Testis (tissue), 2 donors: ENCODE measurements at regions not wholly inside any gene's neighbourhood (a gene's known extent, or its start where the extent isn't known, plus 50 kb on each side); places are given as distances from the start of the nearest gene placed in this dataset.

Source experiments
- DNase-seq: peaks from one replicate; pipeline ENCODE4 v3.0.0-alpha.2; 2019
- H3K27ac ChIP-seq, 2 donors: fragments of 200-600 bp; sonication (generic); one replicate each; pipeline ENCODE4 v1.5.1; 2019
- H3K27me3 ChIP-seq: fragments of 200-600 bp; sonication (generic); one replicate; pipeline ENCODE4 v1.5.1; 2019
- H3K36me3 ChIP-seq: fragments of 200-600 bp; sonication (generic); one replicate; pipeline ENCODE4 v1.5.1; 2017; ENCODE audit warnings: low read depth; ENCODE audit errors: missing control alignments
- H3K4me1 ChIP-seq: fragments of 200-600 bp; sonication (generic); one replicate; pipeline ENCODE4 v1.5.1; 2019
- H3K4me3 ChIP-seq, 2 donors: fragments of 200-600 bp; sonication (generic); one replicate each; pipeline ENCODE4 v1.5.1; 2017 to 2019
- H3K9me3 ChIP-seq: fragments of 200-600 bp; sonication (generic); one replicate; pipeline ENCODE4 v1.5.1; 2017
- POLR2A ChIP-seq: fragments of 450-650 bp; IDR thresholded peaks from one replicate; pipeline ENCODE4 v1.6.1; 2017; ENCODE audit warnings: antibody characterized with exemption, mild to moderate bottlenecking, moderate library complexity
- whole genome bisulfite sequencing, 2 donors: methylation state at CpG; one replicate each; pipeline ENCODE4 v1.1.5; 2018; 5-methylcytosine and 5-hydroxymethylcytosine counted together
- intact Hi-C: fragments of 100-400 bp; cut with DNase I; formaldehyde crosslinking; loops from one replicate; pipeline ENCODE4 v1.15.1; 2023; ENCODE audit warnings: low total_unique reads
- TF ChIP-seq, protein P1 (sequence below), 3 experiments: fragments of 450-650 bp in 2 of 3; fragments of 200-600 bp in 1 of 3; sonication (generic) in 1 of 3; IDR thresholded peaks; one replicate each; pipeline ENCODE4 v1.5.1; 2016 to 2019; ENCODE audit warnings: antibody characterized with exemption in 3 of 3, mild to moderate bottlenecking in 2 of 3, moderate library complexity in 1 of 3

GRCh38 chr1:232380131-232380530 lies 249.8 kb downstream of the SIPA1L2 start:
- TF ChIP-seq, protein P1, sequence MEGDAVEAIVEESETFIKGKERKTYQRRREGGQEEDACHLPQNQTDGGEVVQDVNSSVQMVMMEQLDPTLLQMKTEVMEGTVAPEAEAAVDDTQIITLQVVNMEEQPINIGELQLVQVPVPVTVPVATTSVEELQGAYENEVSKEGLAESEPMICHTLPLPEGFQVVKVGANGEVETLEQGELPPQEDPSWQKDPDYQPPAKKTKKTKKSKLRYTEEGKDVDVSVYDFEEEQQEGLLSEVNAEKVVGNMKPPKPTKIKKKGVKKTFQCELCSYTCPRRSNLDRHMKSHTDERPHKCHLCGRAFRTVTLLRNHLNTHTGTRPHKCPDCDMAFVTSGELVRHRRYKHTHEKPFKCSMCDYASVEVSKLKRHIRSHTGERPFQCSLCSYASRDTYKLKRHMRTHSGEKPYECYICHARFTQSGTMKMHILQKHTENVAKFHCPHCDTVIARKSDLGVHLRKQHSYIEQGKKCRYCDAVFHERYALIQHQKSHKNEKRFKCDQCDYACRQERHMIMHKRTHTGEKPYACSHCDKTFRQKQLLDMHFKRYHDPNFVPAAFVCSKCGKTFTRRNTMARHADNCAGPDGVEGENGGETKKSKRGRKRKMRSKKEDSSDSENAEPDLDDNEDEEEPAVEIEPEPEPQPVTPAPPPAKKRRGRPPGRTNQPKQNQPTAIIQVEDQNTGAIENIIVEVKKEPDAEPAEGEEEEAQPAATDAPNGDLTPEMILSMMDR (IDR thresholded peaks at IDR 0.05): no peak
- TF ChIP-seq POLR2A: no peak
- Histone ChIP-seq H3K27me3 (no peaks in the 10 kb centered on the region), H3K9me3 (no peaks in the 10 kb centered on the region), H3K4me3 (no peak overlapping the region), H3K36me3 (no peaks in the 10 kb centered on the region), H3K27ac (no peak overlapping the region), H3K4me1 (no peaks in the 10 kb centered on the region)
- 95% methylated on average over 3 of the region's 3 CpGs for WGBS, 2 donors
- DNase-seq: no peak
- intact Hi-C loops: no loop called here

DNA sequence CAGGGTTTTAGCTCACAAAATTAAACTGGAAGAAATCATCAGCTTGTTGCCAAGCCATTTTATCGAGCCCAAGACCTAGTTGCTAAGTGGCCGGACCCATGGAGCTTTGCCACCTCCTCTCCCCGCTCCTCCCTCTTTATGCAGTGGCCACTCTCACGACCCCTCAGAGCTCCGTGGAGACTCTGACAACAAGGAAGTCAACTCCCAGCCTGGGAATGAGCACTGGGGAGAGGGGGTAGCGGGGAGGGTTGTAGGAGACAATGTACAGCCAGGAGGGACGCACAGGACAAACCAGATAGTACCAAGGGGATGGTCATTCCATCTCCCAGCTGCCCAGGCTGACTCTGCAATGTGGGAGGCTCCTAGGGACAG lies 250.9 kb downstream of the SIPA1L2 start:
- no peaks in the 10 kb centered on the region for H3K27me3 ChIP-seq
- H3K4me1 ChIP-seq: no peaks in the 10 kb centered on the region
- no peak overlapping the region for H3K27ac ChIP-seq
- DNase-seq: no peak
- no peak for TF ChIP-seq POLR2A
- TF ChIP-seq, protein P1 (IDR thresholded peaks at IDR 0.05): no peak
- intact Hi-C loops: no loop called here
- H3K4me3 ChIP-seq: no peak overlapping the region
- no peaks in the 10 kb centered on the region for H3K36me3 ChIP-seq
- no peaks in the 10 kb centered on the region for H3K9me3 ChIP-seq
- 69 to 75% methylated on average over 7 of the region's 7 CpGs for WGBS, 2 donors

GRCh38 chr1:232378266-232379062 lies 251.5 kb downstream of the SIPA1L2 start:
- TF ChIP-seq, protein P1 (IDR thresholded peaks at IDR 0.05): no peak
- no peak for TF ChIP-seq POLR2A
- H3K9me3 ChIP-seq: no peaks in the 10 kb centered on the region
- no peak overlapping the region for H3K4me3 ChIP-seq
- WGBS, 2 donors: 65 to 75% methylated on average over 11 to 13 of the region's 13 CpGs
- no peaks in the 10 kb centered on the region for H3K4me1 ChIP-seq
- DNase-seq: no peak
- no peaks in the 10 kb centered on the region for H3K27me3 ChIP-seq
- intact Hi-C loops: no loop called here
- H3K36me3 ChIP-seq: no peaks in the 10 kb centered on the region
- H3K27ac ChIP-seq: no peak overlapping the region

DNA sequence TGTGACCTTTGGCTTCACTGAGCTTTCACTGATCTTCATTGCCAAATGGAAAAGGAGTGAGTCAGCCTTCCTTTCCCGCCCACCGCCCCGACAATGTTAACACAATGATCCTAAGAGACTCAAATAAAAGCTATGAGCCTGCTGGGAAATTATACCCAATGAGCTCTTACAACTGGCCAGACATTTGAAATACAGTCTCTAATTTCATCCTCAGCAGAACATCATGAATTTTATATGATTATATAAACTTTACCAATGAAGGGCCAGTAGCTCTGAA lies 252.5 kb downstream of the SIPA1L2 start:
- 81 to 84% methylated on average over 3 of the region's 3 CpGs for WGBS, 2 donors
- intact Hi-C loops: no loop called here

More for the DNA sequence above, 252.5 kb downstream of the SIPA1L2 start:
- Histone ChIP-seq H3K9me3 (no peaks in the 10 kb centered on the region), H3K27ac (no peak overlapping the region), H3K4me3 (no peak overlapping the region), H3K27me3 (no peaks in the 10 kb centered on the region), H3K4me1 (no peaks in the 10 kb centered on the region), H3K36me3 (no peaks in the 10 kb centered on the region)
- DNase-seq: no peak
- TF ChIP-seq POLR2A: no peak
- TF ChIP-seq, protein P1 (IDR thresholded peaks at IDR 0.05): no peak
